GM21423 (cell line): ENCODE measurements at regions not wholly inside any gene's neighbourhood (a gene's known extent, or its start where the extent isn't known, plus 50 kb on each side); places are given as distances from the start of the nearest gene placed in this dataset.
"Not testable (repeated sequence)": the region's sequence is repeated elsewhere in the genome, so short reads cannot be mapped to it uniquely, and the experiment has no call there.

ENCODE experiments used
- ATAC-seq: cut with Tn5 transposase; IDR thresholded peaks from one replicate; pipeline ENCODE4 v1.9.1; 2021; ENCODE audit warnings: mild to moderate bottlenecking, moderate library complexity; ENCODE audit not compliant: unreplicated experiment

DNA sequence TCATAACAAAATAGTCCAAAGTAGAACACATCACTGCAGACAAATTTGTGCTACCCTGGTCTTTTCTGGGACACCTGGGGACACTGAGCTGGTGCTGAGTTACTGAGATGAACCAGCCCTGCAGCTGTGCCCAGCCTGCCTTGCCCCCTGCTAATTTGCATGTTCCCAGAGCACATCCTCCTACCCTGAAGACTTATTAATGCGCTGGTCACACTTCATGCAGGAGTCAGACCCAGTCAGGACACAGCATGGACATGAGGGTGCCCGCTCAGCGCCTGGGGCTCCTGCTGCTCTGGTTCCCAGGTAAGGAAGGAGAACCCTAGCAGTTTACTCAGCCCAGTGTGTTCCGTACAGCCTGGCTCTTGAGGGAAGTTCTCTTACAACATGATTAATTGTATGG lies 1518.3 kb downstream of the RPIA start:
- ATAC-seq, result no peak

GRCh38 chr2:90215880-90216279 lies 1524.4 kb downstream of the RPIA start:
- not testable (repeated sequence) for ATAC-seq

DNA sequence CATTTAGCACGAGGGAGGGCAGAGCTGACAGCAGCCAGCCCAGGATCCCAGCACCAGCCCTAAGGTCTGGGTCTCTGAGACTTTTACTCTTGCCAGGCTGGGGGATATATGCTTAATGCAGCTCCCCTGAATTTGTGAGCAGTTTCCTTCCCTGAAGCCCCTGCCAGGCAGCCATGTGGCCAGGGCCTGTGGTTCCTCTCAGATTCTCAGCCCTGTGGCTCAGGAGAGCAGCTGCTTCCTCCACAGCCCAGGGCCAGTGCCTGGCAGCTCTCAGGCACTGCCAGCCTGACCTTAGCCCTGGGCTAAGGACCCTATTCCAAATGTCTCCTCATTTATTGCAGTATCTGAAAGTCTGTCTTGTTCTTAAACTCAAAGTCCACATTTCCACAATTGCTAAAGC lies 1525.3 kb downstream of the RPIA start:
- ATAC-seq, result not testable (repeated sequence)

GRCh38 chr2:90218534-90218933 lies 1527.1 kb downstream of the RPIA start:
- ATAC-seq, result not testable (repeated sequence)

DNA sequence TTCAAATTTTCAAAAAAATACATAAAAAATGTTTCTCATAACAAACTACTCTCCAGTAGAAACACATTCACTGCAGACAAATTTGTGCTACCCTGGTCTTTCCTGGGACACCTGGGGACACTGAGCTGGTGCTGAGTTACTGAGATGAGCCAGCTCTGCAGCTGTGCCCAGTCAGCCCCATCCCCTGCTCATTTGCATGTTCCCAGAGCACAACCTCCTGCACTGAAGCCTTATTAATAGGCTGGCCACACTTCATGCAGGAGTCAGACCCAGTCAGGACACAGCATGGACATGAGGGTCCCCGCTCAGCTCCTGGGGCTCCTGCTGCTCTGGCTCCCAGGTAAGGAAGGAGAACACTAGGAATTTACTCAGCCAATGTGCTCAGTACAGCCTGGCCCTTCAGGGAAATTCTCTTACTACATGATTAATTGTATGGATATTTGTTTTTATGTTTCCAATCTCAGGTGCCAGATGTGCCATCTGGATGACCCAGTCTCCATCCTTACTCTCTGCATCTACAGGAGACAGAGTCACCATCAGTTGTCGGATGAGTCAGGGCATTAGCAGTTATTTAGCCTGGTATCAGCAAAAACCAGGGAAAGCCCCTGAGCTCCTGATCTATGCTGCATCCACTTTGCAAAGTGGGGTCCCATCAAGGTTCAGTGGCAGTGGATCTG lies 1529.3 kb downstream of the RPIA start:
- ATAC-seq, result not testable (repeated sequence)

DNA sequence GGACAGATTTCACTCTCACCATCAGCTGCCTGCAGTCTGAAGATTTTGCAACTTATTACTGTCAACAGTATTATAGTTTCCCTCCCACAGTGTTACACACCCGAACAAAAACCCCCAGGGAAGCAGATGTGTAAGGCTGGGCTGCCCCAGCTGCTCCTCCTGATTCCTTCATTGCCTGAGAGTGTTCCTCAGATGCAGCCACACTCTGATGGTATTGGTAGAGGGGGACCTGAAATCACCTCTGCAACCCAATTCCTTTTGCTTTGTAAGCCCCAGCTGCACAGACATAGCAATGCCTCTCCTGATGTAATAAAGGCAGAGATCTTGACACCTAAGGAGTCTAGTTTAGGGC lies 1529.8 kb downstream of the RPIA start:
- ATAC-seq, result no peak

GRCh38 chr2:90224767-90225166 lies 1533.3 kb downstream of the RPIA start:
- ATAC-seq, result not testable (repeated sequence)

- ATAC-seq, result not testable (repeated sequence)
Measured at GRCh38 chr2:90226465-90227072, 1535.1 kb downstream of the RPIA start.

DNA sequence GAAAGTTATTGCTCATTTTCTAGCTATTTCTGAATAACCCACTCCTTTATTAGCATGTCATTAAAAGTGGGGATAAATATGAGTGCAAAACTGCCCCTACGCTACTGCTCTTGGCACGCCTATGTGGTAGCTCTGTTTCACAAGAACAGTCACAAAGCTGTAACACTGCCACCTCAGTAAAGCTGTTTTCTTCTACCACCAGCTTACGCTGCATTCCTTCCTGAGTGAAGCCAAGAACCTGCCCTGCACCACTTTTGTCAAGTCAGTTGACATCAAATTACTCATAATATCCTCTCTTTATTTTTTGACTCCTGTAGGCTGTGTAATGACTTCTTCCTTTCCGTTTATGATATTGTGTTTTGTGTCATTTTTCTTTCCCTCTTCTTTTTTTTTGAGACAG lies 1539.7 kb downstream of the RPIA start:
- not testable (repeated sequence) for ATAC-seq

- ATAC-seq, result not testable (repeated sequence)
Measured at GRCh38 chr2:90235452-90235851, 1544.0 kb downstream of the RPIA start.

GRCh38 chr2:90237923-90238361 lies 1546.5 kb downstream of the RPIA start:
- not testable (repeated sequence) for ATAC-seq

DNA sequence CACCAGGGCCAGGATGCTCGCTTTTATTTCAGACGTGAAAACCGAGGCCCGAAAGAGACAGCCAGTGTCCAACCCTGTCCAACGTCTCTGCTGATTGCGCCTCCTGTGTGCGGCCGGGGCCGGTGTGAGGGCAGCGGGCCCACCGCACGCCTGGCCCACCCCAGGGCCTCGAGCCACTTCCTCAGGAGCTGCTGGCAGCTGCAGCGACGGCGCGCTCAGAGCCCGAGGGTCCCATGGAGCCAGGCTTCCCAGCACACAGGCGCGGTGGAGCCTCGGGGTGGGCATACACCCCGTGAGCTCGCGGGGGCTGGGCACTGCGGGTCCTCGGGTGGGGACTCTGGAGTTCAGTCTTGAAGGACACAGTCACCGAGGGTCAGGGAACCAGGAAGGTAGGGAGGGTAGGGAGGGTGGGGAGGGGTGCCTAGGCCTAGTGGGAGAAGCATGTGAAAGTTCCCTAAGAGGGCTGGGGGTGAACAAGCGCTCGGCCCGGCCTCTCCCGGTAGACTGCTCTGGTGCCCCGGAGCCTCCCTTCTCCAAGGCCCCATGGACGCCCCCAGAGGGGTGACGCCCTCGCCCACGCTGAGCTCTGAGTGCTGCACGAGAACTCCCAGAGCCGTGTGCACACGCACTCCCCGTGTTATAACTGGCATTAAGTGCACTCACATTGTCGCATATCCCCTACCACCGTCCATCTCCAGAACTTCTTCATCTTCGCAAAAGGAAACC lies 1547.2 kb downstream of the RPIA start:
- ATAC-seq, result not testable (repeated sequence)

GRCh38 chr2:90239769-90240168 lies 1548.3 kb downstream of the RPIA start:
- not testable (repeated sequence) for ATAC-seq

DNA sequence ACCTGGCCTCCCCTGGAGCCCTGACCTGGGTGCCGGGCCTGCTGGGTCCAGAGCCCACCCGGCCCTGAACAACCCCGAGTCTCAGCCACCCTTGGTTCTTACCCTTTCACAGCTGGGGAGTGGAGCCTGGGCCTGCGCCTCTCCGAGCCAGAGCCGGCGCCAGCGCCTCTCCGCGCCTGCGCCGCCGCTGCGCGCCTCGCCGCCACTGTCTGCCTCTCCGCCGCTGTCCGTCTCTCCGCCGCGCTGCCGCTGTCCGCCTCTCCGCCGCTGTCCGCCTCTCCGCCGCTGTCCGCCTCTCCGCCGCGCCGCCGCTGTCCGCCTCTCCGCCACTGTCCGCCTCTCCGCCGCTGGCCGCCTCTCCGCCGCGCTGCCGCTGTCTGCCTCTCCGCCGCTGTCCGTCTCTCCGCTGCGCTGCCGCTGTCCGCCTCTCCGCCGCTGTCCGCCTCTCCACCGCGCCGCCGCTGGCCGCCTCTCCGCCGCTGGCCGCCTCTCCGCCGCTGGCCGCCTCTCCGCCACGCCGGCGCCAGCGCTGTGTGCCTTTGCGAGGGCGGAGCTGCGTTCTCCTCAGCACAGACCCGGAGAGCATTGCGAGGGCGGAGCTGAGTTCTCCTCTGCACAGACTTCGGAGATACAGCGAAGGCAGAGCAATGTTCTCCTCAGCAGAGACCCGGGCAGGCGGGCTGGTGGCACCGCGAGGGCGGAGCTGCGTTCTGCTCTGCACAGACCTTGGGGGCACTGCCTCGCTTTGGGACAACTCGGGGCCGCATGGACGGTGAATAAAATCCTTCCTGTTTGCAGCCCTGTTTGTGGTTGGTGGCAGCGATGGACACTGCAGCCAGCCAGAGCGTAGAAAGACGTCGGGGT lies 1553.7 kb downstream of the RPIA start:
- ATAC-seq, result not testable (repeated sequence)

DNA sequence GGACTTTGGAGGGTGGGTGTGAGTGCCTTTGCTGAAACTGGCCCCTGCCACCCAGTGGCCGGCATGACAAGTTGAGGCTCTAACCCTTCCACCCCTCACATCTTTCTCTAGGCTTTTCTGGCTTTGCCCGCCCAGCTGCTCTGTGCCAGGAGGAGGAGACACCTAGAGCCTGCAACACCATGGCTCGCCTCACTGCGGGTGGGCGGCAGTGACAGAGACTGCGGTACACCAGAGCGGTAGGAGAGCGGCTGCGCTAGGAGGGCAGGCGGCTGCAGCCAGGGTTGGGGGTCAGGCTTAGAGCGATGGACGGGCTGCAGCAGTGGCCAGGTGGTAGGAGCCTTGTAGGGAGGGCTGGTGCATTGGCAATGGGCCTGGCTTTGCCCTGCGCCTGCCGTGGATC lies 1556.9 kb downstream of the RPIA start:
- not testable (repeated sequence) for ATAC-seq

DNA sequence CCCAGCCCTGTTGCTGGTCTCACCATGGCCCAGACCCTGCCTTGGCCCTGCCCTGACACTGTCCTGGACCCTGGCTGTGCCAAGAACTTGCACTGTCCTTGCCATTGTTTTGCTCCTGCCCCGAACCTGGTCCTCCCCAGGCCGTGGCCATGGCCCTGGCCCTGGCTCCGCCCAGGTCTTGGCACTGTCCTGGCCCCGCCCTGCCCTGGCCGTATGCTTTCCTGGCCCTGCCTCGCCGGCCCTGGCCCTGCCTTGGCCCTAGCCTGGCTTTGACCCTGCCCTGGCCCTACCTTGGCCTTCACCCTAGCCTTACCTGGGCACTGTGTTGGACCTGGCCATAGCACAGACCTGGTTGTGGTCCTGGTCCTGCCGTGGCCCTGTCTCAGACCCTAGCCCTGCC lies 1558.9 kb downstream of the RPIA start:
- not testable (repeated sequence) for ATAC-seq

GRCh38 chr2:90251576-90251975 lies 1560.1 kb downstream of the RPIA start:
- ATAC-seq, result not testable (repeated sequence)

- ATAC-seq, result not testable (repeated sequence)
Measured at GRCh38 chr2:90253306-90253705, 1561.8 kb downstream of the RPIA start.

DNA sequence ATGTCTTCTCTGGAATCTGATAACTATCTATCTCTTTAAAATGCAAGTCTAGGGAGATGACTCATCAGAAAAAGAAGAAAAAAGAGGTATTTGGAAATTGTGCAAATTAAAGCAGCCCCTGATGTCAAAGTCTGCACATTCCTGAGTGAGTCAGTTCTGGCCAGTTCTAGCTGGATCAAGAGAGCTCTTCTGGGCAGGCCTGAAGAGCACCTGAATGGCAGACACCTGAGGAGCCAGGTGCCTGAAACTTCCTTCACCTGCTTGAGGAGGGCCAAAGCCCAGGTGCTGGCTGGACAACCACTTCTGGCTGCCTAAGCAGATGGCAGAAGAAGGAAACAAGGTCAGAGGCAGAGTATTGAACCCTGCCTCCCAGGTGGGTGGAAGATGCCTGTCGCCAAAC lies 1575.4 kb downstream of the RPIA start:
- not testable (repeated sequence) for ATAC-seq

DNA sequence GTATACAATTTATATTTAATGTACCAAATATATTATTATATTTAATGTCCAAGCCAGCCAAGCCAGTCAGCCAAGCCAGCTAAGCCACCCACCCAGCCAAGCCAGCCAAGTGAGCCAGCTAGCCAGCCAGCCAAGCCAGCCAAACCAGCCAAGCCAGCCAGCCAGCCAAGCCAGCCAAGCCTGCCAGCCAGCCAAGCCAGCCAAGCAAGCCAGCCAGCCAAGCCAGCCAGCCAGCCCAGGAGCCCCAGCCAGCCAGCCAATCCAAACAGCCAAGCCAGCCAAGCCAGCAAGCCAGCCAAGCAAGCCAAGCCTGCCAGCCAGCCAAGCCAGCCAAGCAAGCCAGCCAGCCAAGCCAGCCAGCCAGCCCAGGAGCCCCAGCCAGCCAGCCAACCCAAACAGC lies 1596.3 kb downstream of the RPIA start:
- not testable (repeated sequence) for ATAC-seq

- ATAC-seq, result not testable (repeated sequence)
Measured at GRCh38 chr2:90288396-90288795, 1596.9 kb downstream of the RPIA start.
